GM12864 (cell line): ENCODE measurements at regions not wholly inside any gene's neighbourhood (a gene's known extent, or its start where the extent isn't known, plus 50 kb on each side); places are given as distances from the start of the nearest gene placed in this dataset.

ENCODE experiments used
- DNase-seq: peaks from one replicate; pipeline ENCODE4 v3.0.0-alpha.2; 2011; ENCODE audit warnings: low read depth
- H3K4me3 ChIP-seq: 2 replicates; pipeline ENCODE4 v1.5.1; 2011; ENCODE audit warnings: mild to moderate bottlenecking, low read depth, low read length, control low read depth
- TF ChIP-seq, protein P1 (sequence below): IDR thresholded peaks from 2 replicates; pipeline ENCODE4 v1.5.1; 2011; ENCODE audit warnings: low read depth, mild to moderate bottlenecking, moderate library complexity, low read length, control low read depth, inconsistent platforms; ENCODE audit errors: missing control alignments

DNA sequence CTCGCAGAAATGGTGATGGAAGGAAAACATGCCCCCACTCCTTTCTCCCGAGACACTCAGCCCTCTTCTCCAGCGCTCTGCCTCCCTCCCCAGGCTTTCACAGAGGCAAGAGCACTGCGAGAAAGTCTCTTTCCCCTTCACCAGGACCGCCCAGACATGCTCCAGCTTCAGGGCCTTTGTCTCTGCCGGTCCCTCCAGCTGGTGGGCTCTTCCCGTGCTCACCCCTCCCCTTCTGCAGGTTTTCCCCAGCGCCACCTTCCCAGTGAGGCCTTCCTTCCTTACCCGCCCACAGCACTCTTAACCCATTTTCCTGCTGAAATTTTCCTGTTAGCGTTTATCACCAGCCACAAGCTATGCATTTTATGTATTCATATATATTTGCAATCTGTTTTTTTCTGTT is 86.2 kb downstream of the TFAP2C start:
- no peak overlapping the region for H3K4me3 ChIP-seq
- TF ChIP-seq, protein P1, sequence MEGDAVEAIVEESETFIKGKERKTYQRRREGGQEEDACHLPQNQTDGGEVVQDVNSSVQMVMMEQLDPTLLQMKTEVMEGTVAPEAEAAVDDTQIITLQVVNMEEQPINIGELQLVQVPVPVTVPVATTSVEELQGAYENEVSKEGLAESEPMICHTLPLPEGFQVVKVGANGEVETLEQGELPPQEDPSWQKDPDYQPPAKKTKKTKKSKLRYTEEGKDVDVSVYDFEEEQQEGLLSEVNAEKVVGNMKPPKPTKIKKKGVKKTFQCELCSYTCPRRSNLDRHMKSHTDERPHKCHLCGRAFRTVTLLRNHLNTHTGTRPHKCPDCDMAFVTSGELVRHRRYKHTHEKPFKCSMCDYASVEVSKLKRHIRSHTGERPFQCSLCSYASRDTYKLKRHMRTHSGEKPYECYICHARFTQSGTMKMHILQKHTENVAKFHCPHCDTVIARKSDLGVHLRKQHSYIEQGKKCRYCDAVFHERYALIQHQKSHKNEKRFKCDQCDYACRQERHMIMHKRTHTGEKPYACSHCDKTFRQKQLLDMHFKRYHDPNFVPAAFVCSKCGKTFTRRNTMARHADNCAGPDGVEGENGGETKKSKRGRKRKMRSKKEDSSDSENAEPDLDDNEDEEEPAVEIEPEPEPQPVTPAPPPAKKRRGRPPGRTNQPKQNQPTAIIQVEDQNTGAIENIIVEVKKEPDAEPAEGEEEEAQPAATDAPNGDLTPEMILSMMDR = no peak
- no peak for DNase-seq

GRCh38 chr20:56715902-56716519 is 86.9 kb downstream of the TFAP2C start:
- no peak for DNase-seq
- no peak overlapping the region for H3K4me3 ChIP-seq
- TF ChIP-seq, protein P1 = no peak

DNA sequence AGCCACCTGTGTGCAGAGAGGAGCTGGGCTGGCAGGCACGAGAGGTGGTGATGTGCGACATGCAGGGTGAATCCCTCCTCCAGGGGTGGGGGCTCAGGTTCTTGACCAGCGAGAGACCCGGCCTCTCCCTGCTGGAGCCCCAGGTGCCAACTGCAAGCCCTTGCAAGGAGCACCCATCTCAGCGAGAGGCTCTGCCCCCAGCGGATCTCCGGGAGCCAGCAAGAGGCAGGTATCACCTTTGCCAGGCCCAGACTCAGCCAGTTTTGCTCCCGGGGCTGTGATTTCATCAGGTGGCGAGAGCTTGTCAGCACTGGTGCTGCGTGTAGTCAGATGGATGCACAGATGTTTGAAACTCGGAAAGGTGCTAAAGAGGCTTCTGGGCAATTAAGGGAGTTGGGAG is 87.7 kb downstream of the TFAP2C start:
- no peak for DNase-seq
- TF ChIP-seq, protein P1 = no peak
- H3K4me3 ChIP-seq = no peak overlapping the region

DNA sequence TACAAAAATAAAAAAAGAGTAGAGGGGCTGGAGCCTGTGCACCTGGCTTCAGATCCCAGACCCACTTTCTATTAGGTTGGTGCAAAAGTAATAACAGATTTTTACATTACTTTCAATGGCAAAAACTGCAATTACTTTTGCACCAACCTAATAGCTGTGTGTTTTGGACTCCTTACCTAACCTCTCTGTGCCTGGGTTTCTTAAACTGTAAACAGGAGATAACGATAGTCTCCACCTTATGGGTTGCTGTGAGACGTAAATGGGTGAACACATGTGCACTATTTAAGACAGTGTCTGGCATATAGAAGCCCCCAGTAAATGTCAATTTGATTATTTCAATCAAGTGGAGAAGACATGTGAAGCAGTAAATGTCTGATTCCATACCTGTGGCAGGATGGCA is 89.7 kb downstream of the TFAP2C start:
- TF ChIP-seq, protein P1 = no peak
- no peak for DNase-seq
- H3K4me3 ChIP-seq = no peak overlapping the region

- H3K4me3 ChIP-seq = no peak overlapping the region
- no peak for DNase-seq
- TF ChIP-seq, protein P1 = no peak
Observed at GRCh38 chr20:56720620-56721213, 91.6 kb downstream of the TFAP2C start.

- TF ChIP-seq, protein P1 = no peak
- DNase-seq = peak; percentile 22
- no peak overlapping the region for H3K4me3 ChIP-seq
Observed at GRCh38 chr20:56722042-56722441, 92.9 kb downstream of the TFAP2C start.

DNA sequence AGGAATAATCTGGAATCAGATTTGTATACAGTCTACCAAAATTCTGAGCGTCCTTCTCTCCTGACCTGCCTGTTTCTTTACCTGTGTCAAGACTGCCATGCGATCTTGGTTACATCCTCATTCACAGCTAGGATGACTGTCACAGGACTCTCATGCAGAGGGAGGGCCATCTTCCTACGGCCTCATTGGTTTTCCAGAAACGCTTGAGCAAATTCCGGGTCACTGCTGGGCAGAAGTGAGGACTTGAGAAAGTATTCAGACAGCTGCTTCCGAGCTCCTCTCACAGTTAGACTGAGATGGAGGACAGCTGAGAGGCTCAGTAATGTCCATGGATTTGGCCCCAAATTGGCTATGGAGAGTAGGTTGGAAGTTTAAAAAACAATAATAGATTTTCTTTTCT is 94.2 kb downstream of the TFAP2C start:
- no peak overlapping the region for H3K4me3 ChIP-seq
- TF ChIP-seq, protein P1 = no peak
- no peak for DNase-seq
